K562 (cell line): ENCODE measurements at regions not wholly inside any gene's neighbourhood (a gene's known extent, or its start where the extent isn't known, plus 50 kb on each side); places are given as distances from the start of the nearest gene placed in this dataset.

Experiments
- CTCF ChIP-seq, 3 experiments: IDR thresholded peaks in 2 of 3; conservative IDR thresholded peaks in 1 of 3; 2 replicates each; pipeline ENCODE4 v1.5.1; 2011 to 2012; ENCODE audit warnings: low read length in 3 of 3, mild to moderate bottlenecking in 3 of 3, control low read depth in 2 of 3, improper control_type of control experiment in 1 of 3, inconsistent platforms in 1 of 3, low read depth in 1 of 3, mixed read lengths in 1 of 3, moderate library complexity in 1 of 3; ENCODE audit not compliant: insufficient read depth in 2 of 3
- EZH2 ChIP-seq: IDR thresholded peaks from 2 replicates; pipeline ENCODE4 v1.6.1; 2012; ENCODE audit warnings: low read depth, mild to moderate bottlenecking, inconsistent platforms, low read length, borderline replicate concordance
- MAFK ChIP-seq: IDR thresholded peaks from 2 replicates; pipeline ENCODE4 v1.6.1; 2011; ENCODE audit warnings: low read length, improper control_type of control experiment
- NFRKB ChIP-seq: fragments of 450-650 bp; IDR thresholded peaks from 2 replicates; pipeline ENCODE4 v1.6.1; 2016; ENCODE audit warnings: low read depth
- NR2F6 ChIP-seq: fragments of 450-650 bp; formaldehyde crosslinking; IDR thresholded peaks from 2 replicates; pipeline ENCODE4 v1.4.0; 2020; ENCODE audit warnings: mild to moderate bottlenecking
- NR4A1 ChIP-seq, 2 experiments: fragments of 250-450 bp in 1 of 2; fragments of 450-650 bp in 1 of 2; sonication (Bioruptor Pico) in 1 of 2; IDR thresholded peaks; 2 replicates each; pipeline versions ENCODE4 v1.4.0 to v1.6.1; 2016 to 2020; ENCODE audit warnings: mild to moderate bottlenecking in 2 of 2, missing compliant biosample characterization in 1 of 2, missing genetic modification characterization in 1 of 2, moderate library complexity in 1 of 2
- USF2 ChIP-seq: sonication (generic); formaldehyde crosslinking; IDR thresholded peaks from 2 replicates; pipeline ENCODE4 v1.5.0; 2020; ENCODE audit warnings: missing genetic modification reagents
- ZNF609 ChIP-seq: sonication (generic); formaldehyde crosslinking; IDR thresholded peaks from 2 replicates; pipeline ENCODE4 v1.8.1; 2023; ENCODE audit warnings: missing genetic modification reagents, mild to moderate bottlenecking, borderline replicate concordance

GRCh38 chr7:113770146-113770738 lies 148.6 kb downstream of the PPP1R3A start:
- TF ChIP-seq USF2 (CRISPR knock-in tag) (no peak), NR2F6 (CRISPR knock-in tag) (no peak), MAFK (no peak), NR4A1 (CRISPR knock-in tag; IDR thresholded peaks at IDR 0.05) (no peak), NR4A1 (tag; IDR thresholded peaks at IDR 0.05) (no peak), NFRKB (no peak), ZNF609 (CRISPR knock-in tag) (no peak), CTCF (IDR thresholded peaks at IDR 0.05 in 2 of 3, conservative IDR thresholded peaks at IDR 0.05 in 1 of 3; ENCODE audit: insufficient read depth in 2 of 3, low read depth in 1 of 3, low read length in 3 of 3) (no peak), EZH2 (no peak)
